Neural cell (in vitro differentiated cells): ENCODE measurements at regions not wholly inside any gene's neighbourhood (a gene's known extent, or its start where the extent isn't known, plus 50 kb on each side); places are given as distances from the start of the nearest gene placed in this dataset.

Source experiments
- H2AFZ ChIP-seq: fragments of 200-600, 300-800 bp; sonication (generic), shearing (Covaris generic); 2 replicates; pipeline ENCODE4 v1.6.0; 2014; ENCODE audit warnings: low read depth, mild to moderate bottlenecking, antibody characterized with exemption, low read length, moderate library complexity
- H3F3A ChIP-seq: fragments of 200-600 bp; shearing (Covaris generic); 2 replicates; pipeline ENCODE4 v1.6.1; 2016; ENCODE audit warnings: mild to moderate bottlenecking, moderate library complexity, mixed read lengths, antibody characterized with exemption, low read length; ENCODE audit not compliant: insufficient read depth, poor library complexity, severe bottlenecking
- H3K27ac ChIP-seq: fragments of 200-600, 300-800 bp; sonication (generic), shearing (Covaris generic); 2 replicates; pipeline ENCODE4 v1.5.1; 2014; ENCODE audit warnings: mild to moderate bottlenecking, low read length, moderate library complexity
- H3K27me3 ChIP-seq: fragments of 300-800, 200-600 bp; sonication (generic), shearing (Covaris generic); 2 replicates; pipeline ENCODE4 v1.6.0; 2014; ENCODE audit warnings: mild to moderate bottlenecking, low read depth, low read length, moderate library complexity; ENCODE audit not compliant: insufficient read depth
- H3K36me3 ChIP-seq: fragments of 300-800, 200-600 bp; sonication (generic), shearing (Covaris generic); 2 replicates; pipeline ENCODE4 v1.5.1; 2014; ENCODE audit warnings: mild to moderate bottlenecking, antibody characterized with exemption, low read length, moderate library complexity; ENCODE audit not compliant: insufficient read depth
- H3K4me2 ChIP-seq: fragments of 300-800, 200-600 bp; sonication (generic), shearing (Covaris generic); 2 replicates; pipeline ENCODE4 v1.6.0; 2014; ENCODE audit warnings: mild to moderate bottlenecking, low read length
- H3K4me3 ChIP-seq: fragments of 300-800, 200-600 bp; sonication (generic), shearing (Covaris generic); 2 replicates; pipeline ENCODE4 v1.5.1; 2014; ENCODE audit warnings: mild to moderate bottlenecking, low read length, moderate library complexity
- H3K79me2 ChIP-seq: fragments of 200-600 bp; shearing (Covaris generic); replicated peaks from 2 replicates; pipeline ENCODE4 v1.6.0; 2014; ENCODE audit warnings: mild to moderate bottlenecking, low read length, moderate library complexity; ENCODE audit not compliant: insufficient read depth
- H3K9ac ChIP-seq: fragments of 300-800, 200-600 bp; sonication (generic), shearing (Covaris generic); 2 replicates; pipeline ENCODE4 v1.6.1; 2016; ENCODE audit warnings: mild to moderate bottlenecking, low read length, mixed read lengths
- H3K9me2 ChIP-seq: fragments of 200-600 bp; shearing (Covaris generic); 2 replicates; pipeline ENCODE4 v1.6.1; 2016; ENCODE audit warnings: mild to moderate bottlenecking, low read length, mixed read lengths; ENCODE audit not compliant: insufficient read depth
- H3K9me3 ChIP-seq: fragments of 200-600, 300-800 bp; sonication (generic), shearing (Covaris generic); 2 replicates; pipeline ENCODE4 v1.6.1; 2016; ENCODE audit warnings: mild to moderate bottlenecking, mixed run types, low read length, moderate library complexity, mixed read lengths
- H4K20me1 ChIP-seq: fragments of 200-600 bp; shearing (Covaris generic); 2 replicates; pipeline ENCODE4 v1.6.1; 2016; ENCODE audit warnings: mild to moderate bottlenecking, mixed run types; ENCODE audit not compliant: insufficient read depth
- EP300 ChIP-seq: fragments of 450-650 bp; conservative IDR thresholded peaks from 2 replicates; pipeline ENCODE4 v1.6.1; 2014; ENCODE audit warnings: antibody characterized with exemption, mild to moderate bottlenecking, moderate library complexity; ENCODE audit not compliant: poor library complexity, severe bottlenecking
- EZH2 ChIP-seq: fragments of 200-600, 300-800 bp; shearing (Covaris generic), sonication (generic); IDR thresholded peaks from 2 replicates; pipeline ENCODE4 v1.6.1; 2014; ENCODE audit warnings: antibody characterized with exemption, low read length, borderline replicate concordance, mild to moderate bottlenecking; ENCODE audit not compliant: insufficient read depth, poor library complexity, severe bottlenecking
- MXI1 ChIP-seq: fragments of 450-650 bp; conservative IDR thresholded peaks from 2 replicates; pipeline ENCODE4 v1.6.1; 2014; ENCODE audit warnings: antibody characterized with exemption, mild to moderate bottlenecking; ENCODE audit not compliant: poor library complexity, severe bottlenecking
- POLR2AphosphoS5 ChIP-seq: IDR thresholded peaks from 2 replicates; pipeline ENCODE4 v1.6.1; 2012
- RAD21 ChIP-seq: fragments of 450-650 bp; conservative IDR thresholded peaks from 2 replicates; pipeline ENCODE4 v1.6.1; 2014; ENCODE audit warnings: antibody characterized with exemption, mild to moderate bottlenecking, moderate library complexity
- REST ChIP-seq: IDR thresholded peaks from 2 replicates; pipeline ENCODE4 v1.6.1; 2012; ENCODE audit warnings: borderline replicate concordance
- SMC3 ChIP-seq: fragments of 450-650 bp; conservative IDR thresholded peaks from 2 replicates; pipeline ENCODE4 v1.6.1; 2014; ENCODE audit warnings: antibody characterized with exemption, mild to moderate bottlenecking, moderate library complexity; ENCODE audit not compliant: poor library complexity
- TAF1 ChIP-seq: IDR thresholded peaks from 2 replicates; pipeline ENCODE4 v1.6.1; 2012; ENCODE audit warnings: low read depth
- TF ChIP-seq, protein P1 (sequence below): fragments of 450-650 bp; IDR thresholded peaks from 2 replicates; pipeline ENCODE4 v1.5.1; 2014; ENCODE audit warnings: antibody characterized with exemption, mild to moderate bottlenecking, moderate library complexity; ENCODE audit not compliant: poor library complexity, severe bottlenecking

GRCh38 chr14:22500954-22501726 is 87.9 kb downstream of the DAD1 start:
- Histone ChIP-seq H3K9ac (no peak overlapping the region), H3K9me2 (no peaks in the 10 kb centered on the region), H3K27me3 (no peaks in the 10 kb centered on the region), H4K20me1 (no peaks in the 10 kb centered on the region), H3K4me3 (no peak overlapping the region), H3K79me2 (no peaks in the 10 kb centered on the region), H3K9me3 (no peaks in the 10 kb centered on the region), H3K27ac (no peak overlapping the region), H2AFZ (no peak overlapping the region), H3K4me2 (no peak overlapping the region), H3K36me3 (no peaks in the 10 kb centered on the region), H3F3A (no peaks in the 10 kb centered on the region)
- no peak for TF ChIP-seq RAD21
- no peak for TF ChIP-seq POLR2AphosphoS5
- TF ChIP-seq TAF1 = no peak
- no peak for TF ChIP-seq EP300
- TF ChIP-seq REST = no peak
- no peak for TF ChIP-seq SMC3
- TF ChIP-seq, protein P1, sequence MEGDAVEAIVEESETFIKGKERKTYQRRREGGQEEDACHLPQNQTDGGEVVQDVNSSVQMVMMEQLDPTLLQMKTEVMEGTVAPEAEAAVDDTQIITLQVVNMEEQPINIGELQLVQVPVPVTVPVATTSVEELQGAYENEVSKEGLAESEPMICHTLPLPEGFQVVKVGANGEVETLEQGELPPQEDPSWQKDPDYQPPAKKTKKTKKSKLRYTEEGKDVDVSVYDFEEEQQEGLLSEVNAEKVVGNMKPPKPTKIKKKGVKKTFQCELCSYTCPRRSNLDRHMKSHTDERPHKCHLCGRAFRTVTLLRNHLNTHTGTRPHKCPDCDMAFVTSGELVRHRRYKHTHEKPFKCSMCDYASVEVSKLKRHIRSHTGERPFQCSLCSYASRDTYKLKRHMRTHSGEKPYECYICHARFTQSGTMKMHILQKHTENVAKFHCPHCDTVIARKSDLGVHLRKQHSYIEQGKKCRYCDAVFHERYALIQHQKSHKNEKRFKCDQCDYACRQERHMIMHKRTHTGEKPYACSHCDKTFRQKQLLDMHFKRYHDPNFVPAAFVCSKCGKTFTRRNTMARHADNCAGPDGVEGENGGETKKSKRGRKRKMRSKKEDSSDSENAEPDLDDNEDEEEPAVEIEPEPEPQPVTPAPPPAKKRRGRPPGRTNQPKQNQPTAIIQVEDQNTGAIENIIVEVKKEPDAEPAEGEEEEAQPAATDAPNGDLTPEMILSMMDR = no peak
- TF ChIP-seq EZH2 = no peak
- TF ChIP-seq MXI1 = no peak

GRCh38 chr14:22500525-22500924 is 88.5 kb downstream of the DAD1 start:
- H3F3A ChIP-seq = no peaks in the 10 kb centered on the region
- no peaks in the 10 kb centered on the region for H3K36me3 ChIP-seq
- no peaks in the 10 kb centered on the region for H3K9me2 ChIP-seq
- H3K4me3 ChIP-seq = no peak overlapping the region
- no peaks in the 10 kb centered on the region for H3K79me2 ChIP-seq
- H2AFZ ChIP-seq = no peak overlapping the region
- H3K27me3 ChIP-seq = peaks cover 3% of the 10 kb centered on the region
- H3K4me2 ChIP-seq = no peak overlapping the region
- no peaks in the 10 kb centered on the region for H3K9me3 ChIP-seq
- no peak overlapping the region for H3K9ac ChIP-seq
- TF ChIP-seq TAF1 (no peak), SMC3 (no peak), RAD21 (no peak), EZH2 (no peak), REST (no peak), MXI1 (no peak), EP300 (no peak), POLR2AphosphoS5 (no peak)
- TF ChIP-seq, protein P1 = no peak
- H4K20me1 ChIP-seq = no peaks in the 10 kb centered on the region
- H3K27ac ChIP-seq = no peak overlapping the region
